GM03348 (cell line): ENCODE measurements at regions not wholly inside any gene's neighbourhood (a gene's known extent, or its start where the extent isn't known, plus 50 kb on each side); places are given as distances from the start of the nearest gene placed in this dataset.

Experiments
- DNase-seq: peaks from one replicate; pipeline ENCODE4 v3.0.0; 2012; ENCODE audit warnings: low spot score

- DNase-seq: peak; percentile 31
Measured at GRCh38 chr13:75050419-75051046, 431.4 kb downstream of the TBC1D4 start.

- no peak for DNase-seq
Measured at GRCh38 chr13:75049735-75050335, 432.1 kb downstream of the TBC1D4 start.

DNA sequence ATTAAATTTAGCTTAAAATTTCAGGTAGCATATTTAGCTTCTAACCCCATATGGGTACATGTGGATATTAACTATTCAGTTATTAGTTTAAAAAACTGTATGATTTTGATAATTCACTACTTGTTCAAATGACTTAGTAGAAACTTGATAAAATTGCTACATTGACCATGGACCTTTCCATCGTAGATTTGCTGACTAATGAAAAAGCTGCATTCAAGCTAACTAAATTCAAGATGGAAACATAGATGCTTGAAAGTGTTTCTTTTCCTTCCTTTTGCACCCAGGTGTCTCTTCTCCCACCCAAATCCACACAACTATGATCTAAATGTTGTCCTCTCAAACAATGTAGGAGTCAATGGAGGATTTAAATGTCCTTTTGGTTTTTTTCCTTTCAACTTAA is 439.2 kb downstream of the TBC1D4 start:
- no peak for DNase-seq

- no peak for DNase-seq
Measured at GRCh38 chr13:75038393-75039113, 443.4 kb downstream of the TBC1D4 start.

DNA sequence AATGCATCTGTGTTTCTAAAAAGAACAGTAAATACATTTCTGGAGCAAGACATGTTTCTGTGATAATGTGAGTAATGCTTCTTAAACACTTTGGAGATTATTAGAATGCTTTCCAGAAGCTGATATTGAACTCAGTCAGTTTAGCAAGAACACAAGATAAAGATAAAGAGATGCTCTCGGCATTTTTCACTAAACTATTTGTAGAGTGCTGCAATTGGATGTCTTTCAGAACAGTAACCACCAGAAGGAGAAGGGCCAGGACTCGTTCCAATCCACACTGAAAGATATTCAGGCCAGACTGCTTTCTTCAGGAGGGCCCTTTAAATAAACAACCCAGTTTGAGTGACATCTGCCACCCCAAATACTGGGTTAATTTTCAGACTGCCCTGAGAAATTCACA is 456.0 kb downstream of the TBC1D4 start:
- DNase-seq: peak; percentile 23

DNA sequence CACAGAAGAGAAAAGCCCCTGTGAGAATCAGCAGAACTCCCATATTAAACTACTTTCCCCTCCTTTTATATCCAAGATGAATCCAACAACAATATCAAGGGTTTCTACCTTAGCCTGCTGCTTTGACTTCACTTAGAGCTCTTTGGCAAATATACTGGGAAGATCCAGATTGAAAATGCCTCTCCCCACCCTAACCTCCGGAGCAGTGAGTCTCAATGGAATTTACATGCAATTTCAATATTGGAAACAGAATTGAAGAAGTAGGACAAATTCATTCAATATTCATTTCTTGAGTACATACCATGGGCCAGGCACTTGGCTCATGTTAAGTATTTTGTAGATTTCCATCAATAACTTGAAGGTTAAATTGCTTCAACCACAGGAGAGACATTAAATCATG is 457.4 kb downstream of the TBC1D4 start:
- no peak for DNase-seq

DNA sequence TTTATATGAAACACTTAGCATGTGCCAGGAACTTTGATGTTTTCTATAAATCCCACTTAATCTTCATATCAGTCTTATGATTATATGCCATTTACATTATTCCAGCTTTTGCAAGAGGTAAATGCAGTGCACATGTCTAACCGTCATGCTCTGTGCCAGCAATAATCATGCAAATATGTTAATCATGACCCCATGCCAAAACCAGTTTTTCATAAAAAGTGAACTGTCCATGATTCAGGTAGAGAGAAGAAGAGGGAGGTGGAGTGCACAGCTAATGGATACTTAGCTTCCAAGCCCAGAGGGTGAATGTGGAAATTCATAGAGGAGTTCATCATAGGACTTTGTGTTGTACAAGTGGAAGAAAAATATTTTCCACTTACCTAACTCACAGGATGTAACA is 458.4 kb downstream of the TBC1D4 start:
- DNase-seq: no peak

DNA sequence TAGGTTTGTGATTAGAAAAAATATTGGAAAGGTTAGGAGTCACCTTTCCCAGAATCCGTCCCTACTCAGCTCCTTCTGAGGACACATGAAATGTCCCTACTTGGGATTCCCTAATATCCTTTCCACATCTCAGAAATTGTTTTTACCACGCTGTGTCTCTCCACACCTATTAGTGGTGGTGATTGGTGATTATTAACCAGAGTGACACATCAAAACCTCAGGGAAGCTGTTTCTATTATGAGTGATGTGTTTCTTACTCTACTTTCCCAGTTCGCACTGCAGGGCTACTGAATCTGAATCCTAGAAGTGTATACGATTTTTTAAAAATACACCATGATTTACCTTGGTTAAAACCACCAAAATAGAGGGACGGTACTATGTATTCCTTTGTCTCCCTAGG is 460.8 kb downstream of the TBC1D4 start:
- DNase-seq: no peak

DNA sequence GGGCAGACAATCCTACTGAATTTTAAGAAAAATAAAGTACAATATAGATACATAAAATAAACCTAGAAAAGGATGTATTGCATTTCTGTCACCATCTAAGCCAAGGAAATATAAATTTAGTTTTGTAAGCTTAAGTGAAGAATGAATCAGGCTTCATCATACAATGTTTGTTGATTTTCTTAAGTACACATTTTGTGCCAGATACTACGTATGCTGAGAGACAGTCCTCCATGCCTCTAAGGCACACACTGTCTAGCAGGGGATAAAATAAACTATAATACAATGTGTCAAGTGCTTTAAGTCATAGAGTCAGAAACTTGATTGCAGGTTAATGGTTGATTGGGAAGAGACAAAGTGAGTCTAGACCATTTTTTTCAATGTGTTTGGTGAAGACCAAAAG is 465.7 kb downstream of the TBC1D4 start:
- DNase-seq: no peak

DNA sequence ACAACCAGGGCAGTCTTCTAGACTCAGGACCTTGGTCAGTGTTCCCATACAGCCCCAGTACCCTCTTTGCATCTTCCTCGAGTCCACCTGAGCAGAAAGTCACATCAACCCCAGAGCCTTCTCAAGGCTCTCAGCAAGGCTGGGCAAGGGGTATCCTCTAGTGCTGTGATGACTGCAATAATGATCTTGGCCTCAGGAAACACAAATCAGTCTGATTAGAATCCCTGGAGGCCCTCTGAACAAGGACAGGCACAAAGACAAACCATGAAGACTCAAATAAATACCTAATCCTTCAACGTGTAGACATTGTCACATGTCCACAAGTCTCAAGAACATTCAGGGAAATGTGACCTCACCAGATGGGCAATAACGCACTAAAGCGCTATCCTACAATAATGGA is 468.2 kb downstream of the TBC1D4 start:
- DNase-seq: no peak

DNA sequence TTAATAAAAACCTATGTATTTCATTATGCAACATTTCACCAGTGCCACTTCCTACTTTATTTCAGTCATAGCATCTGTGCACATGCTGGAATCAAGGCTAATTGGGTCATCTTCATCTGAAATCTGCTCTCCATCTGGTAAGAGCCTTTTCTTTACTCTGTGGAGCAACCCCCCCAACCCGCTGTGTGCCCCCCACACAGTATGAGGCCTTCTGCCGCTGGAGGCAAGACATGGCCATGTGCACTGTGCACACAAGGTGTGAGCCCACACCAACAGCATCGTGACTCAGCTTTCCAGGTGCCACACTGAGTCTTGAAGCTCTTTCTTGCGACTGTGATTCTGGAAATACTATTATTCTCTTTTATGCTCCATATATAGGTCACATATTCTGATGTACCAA is 471.0 kb downstream of the TBC1D4 start:
- no peak for DNase-seq

GRCh38 chr13:75008926-75009325 is 473.0 kb downstream of the TBC1D4 start:
- no peak for DNase-seq

GRCh38 chr13:74990992-74991391 is 491.0 kb downstream of the TBC1D4 start:
- DNase-seq: no peak

GRCh38 chr13:74987124-74987690 is 494.8 kb downstream of the TBC1D4 start:
- no peak for DNase-seq

- DNase-seq: no peak
Measured at GRCh38 chr13:74986609-74987008, 495.4 kb downstream of the TBC1D4 start.

- no peak for DNase-seq
Measured at GRCh38 chr13:74979703-74980102, 502.3 kb downstream of the TBC1D4 start.

GRCh38 chr13:74978591-74978990 is 503.4 kb downstream of the TBC1D4 start:
- DNase-seq: no peak

DNA sequence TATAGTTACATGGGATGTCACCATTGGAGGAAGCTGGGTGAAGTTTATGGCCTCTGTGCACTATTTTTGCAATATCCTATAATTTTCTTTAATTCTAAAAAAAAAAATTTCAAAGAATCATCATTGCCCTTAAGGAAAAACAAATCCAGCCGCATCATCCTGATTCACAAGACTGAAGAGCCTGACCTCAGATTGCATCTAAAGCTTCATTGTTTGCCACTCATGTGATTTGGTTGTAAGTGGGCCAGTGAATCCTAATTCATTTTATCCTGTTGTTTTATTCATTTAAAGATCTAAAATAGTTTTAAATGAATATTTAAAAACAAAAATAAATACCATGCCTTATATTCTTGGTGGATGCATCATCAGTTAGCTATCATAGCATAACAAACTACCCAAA is 504.5 kb downstream of the TBC1D4 start:
- DNase-seq: no peak

GRCh38 chr13:74975111-74975510 is 506.9 kb downstream of the TBC1D4 start:
- DNase-seq: no peak

- DNase-seq: no peak
Measured at GRCh38 chr13:74973935-74974879, 507.8 kb downstream of the TBC1D4 start.

DNA sequence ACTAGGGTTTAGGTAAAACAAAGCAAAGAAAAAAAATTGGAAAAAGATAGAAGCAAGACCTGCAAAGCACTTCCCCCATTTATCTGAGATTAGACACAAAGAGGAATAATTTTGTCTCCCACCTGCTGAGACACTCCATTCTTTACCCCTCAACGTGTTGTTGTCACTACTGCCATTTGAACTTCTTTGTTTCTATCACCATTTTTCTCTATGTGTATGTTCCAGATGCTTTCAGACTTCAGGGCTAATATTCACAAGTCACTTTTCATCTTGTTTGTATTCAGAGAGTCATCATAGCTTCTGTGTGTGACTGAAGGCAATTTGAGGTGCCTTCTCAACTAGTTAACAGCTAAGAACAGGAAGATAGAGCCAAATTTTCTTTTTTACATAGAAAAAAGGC is 512.5 kb downstream of the TBC1D4 start:
- no peak for DNase-seq

- no peak for DNase-seq
Measured at GRCh38 chr13:74966814-74967424, 515.0 kb downstream of the TBC1D4 start.
